IMR-90 (cell line): ENCODE measurements at regions not wholly inside any gene's neighbourhood (a gene's known extent, or its start where the extent isn't known, plus 50 kb on each side); places are given as distances from the start of the nearest gene placed in this dataset.

Experiments used
- ATAC-seq: fragments of 200-7000 bp; cut with Tn5 transposase; 2 replicates; pipeline ENCODE4 v1.9.1; 2020; ENCODE audit warnings: low read depth, mild to moderate bottlenecking, moderate library complexity
- BruUV-seq: library from RNA; stranded (reverse); fragments of 400-500 nt; replicated peaks from 2 replicates; lab custom pipeline; 2021; lab: Mats Ljungman, UMichigan
- CTCF ChIA-PET: fragments of 300-600 bp; formaldehyde crosslinking; extraction: SDS; loops from one replicate; lab custom pipeline; 2021; ENCODE audit warnings: antibody characterized with exemption; lab: Yijun Ruan, JAX
- POLR2A ChIA-PET: fragments of 300-600 bp; sonication (Branson Sonifier 250); formaldehyde crosslinking; loops from one replicate; lab custom pipeline; 2022; ENCODE audit warnings: antibody characterized with exemption; ENCODE audit not compliant: unreplicated experiment; lab: Charles Lee
- DNase-seq: peaks from one replicate; pipeline ENCODE4 v3.0.0; 2013
- H2AFZ ChIP-seq: replicated peaks from 2 replicates; pipeline ENCODE3; 2013; ENCODE audit warnings: low read length, mild to moderate bottlenecking; ENCODE audit not compliant: poor library complexity
- H2AK5ac ChIP-seq: 2 replicates; pipeline ENCODE4 v1.6.1; 2013; ENCODE audit warnings: low read depth, low read length, inconsistent platforms
- H2AK9ac ChIP-seq: replicated peaks from 2 replicates; pipeline ENCODE3; 2013; ENCODE audit warnings: mild to moderate bottlenecking, low read depth, low read length, moderate library complexity; ENCODE audit not compliant: poor library complexity
- H2BK120ac ChIP-seq: 2 replicates; pipeline ENCODE4 v1.6.1; 2013; ENCODE audit warnings: low read depth, low read length, inconsistent platforms
- H2BK15ac ChIP-seq: 3 replicates; pipeline ENCODE4 v1.6.1; 2013; ENCODE audit warnings: low read depth, low read length, inconsistent platforms
- H2BK20ac ChIP-seq: 2 replicates; pipeline ENCODE4 v1.6.1; 2013; ENCODE audit warnings: low read depth, mild to moderate bottlenecking, inconsistent platforms, low read length, moderate library complexity
- H2BK5ac ChIP-seq: 2 replicates; pipeline ENCODE4 v1.6.1; 2013; ENCODE audit warnings: mild to moderate bottlenecking, low read depth, low read length, inconsistent platforms; ENCODE audit not compliant: poor library complexity, severe bottlenecking
- H3K14ac ChIP-seq: replicated peaks from 2 replicates; pipeline ENCODE4 v1.6.1; 2013; ENCODE audit warnings: low read depth, low read length, inconsistent platforms
- H3K18ac ChIP-seq: 2 replicates; pipeline ENCODE4 v1.6.1; 2013; ENCODE audit warnings: low read depth, low read length, control low read depth
- H3K23ac ChIP-seq: 2 replicates; pipeline ENCODE4 v1.6.1; 2013; ENCODE audit warnings: low read depth, low read length, inconsistent platforms
- H3K27ac ChIP-seq: 2 replicates; pipeline ENCODE4 v1.5.1; 2013; ENCODE audit warnings: mild to moderate bottlenecking, control low read depth, low read length; ENCODE audit not compliant: insufficient read depth
- H3K27me3 ChIP-seq: 2 replicates; pipeline ENCODE4 v1.6.1; 2013; ENCODE audit warnings: low read length; ENCODE audit not compliant: control insufficient read depth, insufficient read depth
- H3K36me3 ChIP-seq: 2 replicates; pipeline ENCODE4 v1.6.1; 2013; ENCODE audit warnings: low read length, mixed read lengths; ENCODE audit not compliant: control insufficient read depth, insufficient read depth
- H3K4ac ChIP-seq: 2 replicates; pipeline ENCODE4 v1.6.1; 2013; ENCODE audit warnings: low read depth, low read length, inconsistent platforms
- H3K4me1 ChIP-seq: 2 replicates; pipeline ENCODE4 v1.6.1; 2013; ENCODE audit warnings: low read length, mixed read lengths; ENCODE audit not compliant: control insufficient read depth, insufficient read depth
- H3K4me2 ChIP-seq: 2 replicates; pipeline ENCODE4 v1.6.1; 2013; ENCODE audit warnings: low read depth, mild to moderate bottlenecking, control low read depth, low read length, moderate library complexity
- H3K4me3 ChIP-seq: 2 replicates; pipeline ENCODE4 v1.5.1; 2013; ENCODE audit warnings: low read depth, mild to moderate bottlenecking, control low read depth, low read length, moderate library complexity; ENCODE audit not compliant: insufficient read depth
- H3K56ac ChIP-seq: 2 replicates; pipeline ENCODE4 v1.6.1; 2013; ENCODE audit warnings: low read length, inconsistent platforms; ENCODE audit not compliant: insufficient read depth; ENCODE audit errors: extremely low read depth
- H3K79me1 ChIP-seq, 2 experiments: 2 replicates each; pipeline ENCODE4 v1.6.1; 2013; ENCODE audit warnings: low read length in 2 of 2, inconsistent platforms in 1 of 2, low read depth in 1 of 2
- H3K9ac ChIP-seq: 2 replicates; pipeline ENCODE4 v1.6.1; 2013; ENCODE audit warnings: low read depth, low read length, control low read depth
- H3K9me1 ChIP-seq: 2 replicates; pipeline ENCODE4 v1.6.1; 2013; ENCODE audit warnings: low read length, inconsistent platforms; ENCODE audit not compliant: insufficient read depth
- H3K9me3 ChIP-seq: 2 replicates; pipeline ENCODE4 v1.6.1; 2013; ENCODE audit warnings: low read length; ENCODE audit not compliant: control insufficient read depth, insufficient read depth
- H4K20me1 ChIP-seq: 2 replicates; pipeline ENCODE4 v1.6.1; 2013; ENCODE audit warnings: low read length, inconsistent platforms; ENCODE audit not compliant: insufficient read depth
- H4K5ac ChIP-seq: 2 replicates; pipeline ENCODE4 v1.6.1; 2013; ENCODE audit warnings: mild to moderate bottlenecking, low read depth, low read length, control low read depth
- H4K8ac ChIP-seq, 2 experiments: 2 replicates each; pipeline ENCODE4 v1.6.1; 2013; ENCODE audit warnings: low read depth in 2 of 2, low read length in 2 of 2, control low read depth in 1 of 2, inconsistent platforms in 1 of 2
- H4K91ac ChIP-seq: 2 replicates; pipeline ENCODE4 v1.6.1; 2013; ENCODE audit warnings: low read depth, low read length, inconsistent platforms; ENCODE audit not compliant: insufficient read depth
- BHLHE40 ChIP-seq: fragments of 150-350 bp; IDR thresholded peaks from 2 replicates; pipeline ENCODE4 v1.6.1; 2016; ENCODE audit warnings: mild to moderate bottlenecking, low read depth, low read length
- CEBPB ChIP-seq: IDR thresholded peaks from 2 replicates; pipeline ENCODE4 v1.6.1; 2012; ENCODE audit warnings: low read depth, low read length, improper control_type of control experiment
- CHD1 ChIP-seq: IDR thresholded peaks from 2 replicates; pipeline ENCODE4 v1.6.1; 2012; ENCODE audit warnings: low read depth, low read length, improper control_type of control experiment
- CTCF ChIP-seq: conservative IDR thresholded peaks from 2 replicates; pipeline ENCODE4 v1.5.1; 2012; ENCODE audit warnings: mild to moderate bottlenecking, low read depth, low read length, improper control_type of control experiment
- ELK1 ChIP-seq: fragments of 150-350 bp; IDR thresholded peaks from 2 replicates; pipeline ENCODE4 v1.6.1; 2016; ENCODE audit warnings: low read depth, mild to moderate bottlenecking, low read length, moderate library complexity, borderline replicate concordance
- FOS ChIP-seq: fragments of 150-350 bp; IDR thresholded peaks from 2 replicates; pipeline ENCODE4 v1.6.1; 2016; ENCODE audit warnings: low read depth, low read length
- MAFK ChIP-seq: IDR thresholded peaks from 2 replicates; pipeline ENCODE4 v1.6.1; 2012; ENCODE audit warnings: low read depth, low read length, improper control_type of control experiment
- MAZ ChIP-seq: IDR thresholded peaks from 2 replicates; pipeline ENCODE4 v1.6.1; 2012; ENCODE audit warnings: low read depth, mild to moderate bottlenecking, low read length, improper control_type of control experiment, moderate library complexity, borderline replicate concordance
- MXI1 ChIP-seq: IDR thresholded peaks from 2 replicates; pipeline ENCODE4 v1.6.1; 2012; ENCODE audit warnings: low read depth, mild to moderate bottlenecking, low read length, moderate library complexity, borderline replicate concordance
- NFE2L2 ChIP-seq: fragments of 150-350 bp; IDR thresholded peaks from 2 replicates; pipeline ENCODE4 v1.6.1; 2016; ENCODE audit warnings: low read depth, mild to moderate bottlenecking, low read length
- POLR2A ChIP-seq: IDR thresholded peaks from 2 replicates; pipeline ENCODE4 v1.6.1; 2012; ENCODE audit warnings: mild to moderate bottlenecking, low read depth, low read length
- RAD21 ChIP-seq: IDR thresholded peaks from 2 replicates; pipeline ENCODE4 v1.6.1; 2012; ENCODE audit warnings: low read length, improper control_type of control experiment
- RCOR1 ChIP-seq: IDR thresholded peaks from 2 replicates; pipeline ENCODE4 v1.6.1; 2012; ENCODE audit warnings: mild to moderate bottlenecking, low read length, improper control_type of control experiment; ENCODE audit not compliant: insufficient replicate concordance
- RFX5 ChIP-seq: IDR thresholded peaks from 2 replicates; pipeline ENCODE4 v1.8.0; 2012; ENCODE audit warnings: low read depth, mild to moderate bottlenecking, low read length, moderate library complexity
- WGBS, 2 experiments: methylation state at CpG; one replicate each; pipeline versions ENCODE4 v1.1.5 to v1.1.7; 2013; ENCODE audit warnings: missing lambda C conversion rate in 2 of 2; ENCODE audit not compliant: insufficient read length in 1 of 2; ENCODE audit errors: extremely low coverage in 2 of 2; 5-methylcytosine and 5-hydroxymethylcytosine counted together
- dilution Hi-C: fragments of 300-500 bp; cut with HindIII; formaldehyde crosslinking; loops from one replicate; pipeline ENCODE4 v1.14.3; 2018; ENCODE audit warnings: low sequenced_read_pairs; ENCODE audit not compliant: unreplicated experiment
- in situ Hi-C: fragments of 300-500 bp; cut with MboI; formaldehyde crosslinking; loops from 3 replicates; pipeline ENCODE4 v1.14.3; 2019; ENCODE audit warnings: low sequenced_read_pairs, inconsistent platforms, mixed read lengths
- intact Hi-C: fragments of 100-400 bp; cut with micrococcal nuclease; formaldehyde crosslinking; loops from 2 replicates; pipeline ENCODE4 v1.10.0; 2022
- TF ChIP-seq, protein P1 (sequence below): fragments of 150-350 bp; IDR thresholded peaks from 2 replicates; pipeline ENCODE4 v1.6.1; 2017; ENCODE audit warnings: mild to moderate bottlenecking, antibody characterized with exemption, low read length, low read depth

DNA sequence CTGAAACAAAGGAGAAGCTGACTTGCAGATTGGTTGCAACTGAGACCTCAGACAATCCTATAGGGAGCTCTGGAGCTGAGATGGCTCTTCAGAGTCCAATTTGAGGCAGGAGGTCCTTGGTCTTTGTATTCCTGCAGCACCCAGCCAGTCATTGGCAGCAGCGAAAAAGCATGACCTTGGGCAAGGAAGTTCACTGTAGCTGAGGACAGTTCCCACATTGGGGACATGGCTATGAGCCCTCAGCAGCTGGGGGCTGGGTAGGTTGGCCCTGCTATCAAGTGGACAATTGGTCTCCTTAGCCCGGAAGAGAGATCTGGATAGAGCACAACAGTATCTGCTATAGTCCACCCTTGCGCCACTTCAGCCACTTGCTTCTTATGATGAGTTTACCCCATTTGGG lies 56.9 kb upstream of the ATP6AP2 start:
- H3K9me1 ChIP-seq, result no peaks in the 10 kb centered on the region
- ATAC-seq (no peak), DNase-seq (no peak)
- H3K27me3 ChIP-seq, result peaks cover 42% of the 10 kb centered on the region
- H3K9me3 ChIP-seq, result no peaks in the 10 kb centered on the region
- no peak overlapping the region for H2AK9ac ChIP-seq
- no peaks in the 10 kb centered on the region for H3K4me1 ChIP-seq
- 100% methylated on average over 1 of the region's 3 CpGs; no CpG with 5 or more reads in 1 of the 2 experiments for WGBS, 2 experiments
- H2AFZ ChIP-seq, result no peak overlapping the region
- no peak overlapping the region for H2BK20ac ChIP-seq
- no peak overlapping the region for H2BK120ac ChIP-seq
- H3K4me2 ChIP-seq, result no peak overlapping the region
- dilution Hi-C loops (no loop called here), in situ Hi-C loops (no loop called here), intact Hi-C loops (no loop called here)
- no peak overlapping the region for H3K56ac ChIP-seq
- H4K5ac ChIP-seq, result no peak overlapping the region
- BruUV-seq, result no TSS peak
- no peaks in the 10 kb centered on the region for H4K20me1 ChIP-seq
- CTCF ChIA-PET, result interaction anchor here (1.0 to 1.2 kb wide), 2 partner anchors 18 to 20 kb away, joined by 3 to 4 read pairs; no protein-coding TSS in a partner anchor
- H3K36me3 ChIP-seq, result no peaks in the 10 kb centered on the region
- H3K18ac ChIP-seq, result no peak overlapping the region
- no peak overlapping the region for H2BK15ac ChIP-seq
- no peak overlapping the region for H3K9ac ChIP-seq
- TF ChIP-seq CEBPB (no peak), RFX5 (no peak), MAFK (no peak), CTCF (no peak), BHLHE40 (no peak), FOS (no peak), CHD1 (no peak), ELK1 (no peak), POLR2A (no peak), RCOR1 (no peak), MAZ (no peak), RAD21 (no peak), NFE2L2 (no peak), MXI1 (no peak)
- TF ChIP-seq, protein P1, sequence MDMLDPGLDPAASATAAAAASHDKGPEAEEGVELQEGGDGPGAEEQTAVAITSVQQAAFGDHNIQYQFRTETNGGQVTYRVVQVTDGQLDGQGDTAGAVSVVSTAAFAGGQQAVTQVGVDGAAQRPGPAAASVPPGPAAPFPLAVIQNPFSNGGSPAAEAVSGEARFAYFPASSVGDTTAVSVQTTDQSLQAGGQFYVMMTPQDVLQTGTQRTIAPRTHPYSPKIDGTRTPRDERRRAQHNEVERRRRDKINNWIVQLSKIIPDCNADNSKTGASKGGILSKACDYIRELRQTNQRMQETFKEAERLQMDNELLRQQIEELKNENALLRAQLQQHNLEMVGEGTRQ, result no peak
- no peaks in the 10 kb centered on the region for H3K79me1 ChIP-seq
- H2BK5ac ChIP-seq, result no peak overlapping the region
- no peak overlapping the region for H3K14ac ChIP-seq
- POLR2A ChIA-PET, result no interaction called here
- no peak overlapping the region for H3K23ac ChIP-seq
- H3K4ac ChIP-seq, result no peak overlapping the region
- H3K27ac ChIP-seq, result no peak overlapping the region
- no peak overlapping the region for H4K91ac ChIP-seq
- H3K4me3 ChIP-seq, result no peak overlapping the region
- no peak overlapping the region for H4K8ac ChIP-seq
- H2AK5ac ChIP-seq, result no peak overlapping the region
